SK-N-SH treated with all-trans-retinoic acid at 6 μM for 48 hours (cell line): ENCODE measurements at regions not wholly inside any gene's neighbourhood (a gene's known extent, or its start where the extent isn't known, plus 50 kb on each side); places are given as distances from the start of the nearest gene placed in this dataset.

Experiments used
- ARNTL ChIP-seq: fragments of 450-650 bp; formaldehyde crosslinking; IDR thresholded peaks from 2 replicates; pipeline ENCODE4 v1.5.0; 2020; ENCODE audit warnings: low read depth, mild to moderate bottlenecking, moderate library complexity, borderline replicate concordance
- BACH2 ChIP-seq: fragments of 250-450 bp; sonication (Bioruptor Pico); IDR thresholded peaks from 2 replicates; pipeline ENCODE4 v1.9.0; 2021; ENCODE audit warnings: mild to moderate bottlenecking, borderline replicate concordance
- CSRNP3 ChIP-seq: fragments of 250-450 bp; sonication (Bioruptor Pico); IDR thresholded peaks from 2 replicates; pipeline ENCODE4 v1.5.1; 2021; ENCODE audit warnings: mild to moderate bottlenecking, moderate library complexity
- GLIS3 ChIP-seq: fragments of 250-450 bp; sonication (Bioruptor Pico); IDR thresholded peaks from 2 replicates; pipeline ENCODE4 v1.5.0; 2020; ENCODE audit warnings: mild to moderate bottlenecking, moderate library complexity
- ISL1 ChIP-seq: fragments of 250-450 bp; sonication (Bioruptor Pico); IDR thresholded peaks from 2 replicates; pipeline ENCODE4 v2.1.2; 2022; ENCODE audit warnings: mild to moderate bottlenecking, moderate library complexity
- PATZ1 ChIP-seq: fragments of 250-450 bp; sonication (Bioruptor Pico); IDR thresholded peaks from 2 replicates; pipeline ENCODE4 v1.8.0; 2020; ENCODE audit warnings: mild to moderate bottlenecking, moderate library complexity, borderline replicate concordance
- PPARA ChIP-seq: fragments of 250-450 bp; sonication (Bioruptor Pico); IDR thresholded peaks from 2 replicates; pipeline ENCODE4 v1.5.0; 2020; ENCODE audit warnings: mild to moderate bottlenecking, borderline replicate concordance
- TSHZ2 ChIP-seq: fragments of 250-450 bp; sonication (Bioruptor Pico); IDR thresholded peaks from 2 replicates; pipeline ENCODE4 v1.5.0; 2020; ENCODE audit warnings: mild to moderate bottlenecking, moderate library complexity
- ZC3H10 ChIP-seq: fragments of 250-450 bp; sonication (Bioruptor Pico); IDR thresholded peaks from 2 replicates; pipeline ENCODE4 v1.5.1; 2021; ENCODE audit warnings: mild to moderate bottlenecking, moderate library complexity
- ZFP30 ChIP-seq: fragments of 450-650 bp; formaldehyde crosslinking; IDR thresholded peaks from 2 replicates; pipeline ENCODE4 v1.5.0; 2022; ENCODE audit warnings: mild to moderate bottlenecking, moderate library complexity
- ZNF565 ChIP-seq: fragments of 450-650 bp; formaldehyde crosslinking; conservative IDR thresholded peaks from 2 replicates; pipeline ENCODE4 v1.5.0; 2020; ENCODE audit warnings: low read depth, mild to moderate bottlenecking, moderate library complexity
- ZNF8 ChIP-seq: fragments of 450-650 bp; formaldehyde crosslinking; IDR thresholded peaks from 2 replicates; pipeline ENCODE4 v1.5.0; 2020; ENCODE audit warnings: mild to moderate bottlenecking, moderate library complexity

GRCh38 chr4:81606801-81607501 lies 135.2 kb upstream of the RASGEF1B start:
- no peak for TF ChIP-seq TSHZ2
- TF ChIP-seq PPARA (CRISPR knock-in tag), result no peak
- no peak for TF ChIP-seq ZC3H10
- TF ChIP-seq GLIS3 (CRISPR knock-in tag), result no peak
- TF ChIP-seq ZNF565 (CRISPR knock-in tag), result no peak
- no peak for TF ChIP-seq BACH2
- no peak for TF ChIP-seq PATZ1
- TF ChIP-seq ZNF8 (CRISPR knock-in tag), result no peak
- TF ChIP-seq ARNTL (CRISPR knock-in tag), result no peak
- TF ChIP-seq ISL1 (CRISPR knock-in tag), result no peak
- no peak for TF ChIP-seq ZFP30 (CRISPR knock-in tag)
- TF ChIP-seq CSRNP3 (CRISPR knock-in tag), result no peak
